Liver (tissue), 3 donors: ENCODE measurements at regions not wholly inside any gene's neighbourhood (a gene's known extent, or its start where the extent isn't known, plus 50 kb on each side); places are given as distances from the start of the nearest gene placed in this dataset.

ENCODE experiments used
- CTCF ChIP-seq: fragments of 150-350 bp; IDR thresholded peaks from 2 replicates; pipeline ENCODE4 v1.5.1; 2017; ENCODE audit warnings: improper control_type of control experiment, low read depth, low read length; ENCODE audit not compliant: missing input control
- FOXA1 ChIP-seq: IDR thresholded peaks from 2 replicates; pipeline ENCODE4 v1.6.1; 2016; ENCODE audit warnings: antibody characterized with exemption
- RAD21 ChIP-seq, 2 donors: IDR thresholded peaks; 2 replicates each; pipeline ENCODE4 v1.6.1; 2016; ENCODE audit warnings: antibody characterized with exemption in 2 of 2, mild to moderate bottlenecking in 2 of 2
- REST ChIP-seq: IDR thresholded peaks from 2 replicates; pipeline ENCODE4 v1.6.1; 2016; ENCODE audit warnings: antibody characterized with exemption, mild to moderate bottlenecking
- RXRA ChIP-seq, 2 donors: IDR thresholded peaks; 2 replicates each; pipeline ENCODE4 v1.6.1; 2017 to 2018; ENCODE audit warnings: antibody characterized with exemption in 2 of 2, mild to moderate bottlenecking in 1 of 2
- donor health status: healthy.
- donor health status: healthy.

GRCh38 chr5:141743866-141744272, 61.8 kb upstream of the ARAP3 start:
- TF ChIP-seq CTCF (no peak), REST (no peak), RAD21 (IDR thresholded peaks at IDR 0.05) (no peak), FOXA1 (no peak), RXRA (IDR thresholded peaks at IDR 0.05) (no peak)
